ENCODE measurements at regions not wholly inside any gene's neighbourhood (a gene's known extent, or its start where the extent isn't known, plus 50 kb on each side); places are given as distances from the start of the nearest gene placed in this dataset.
"Not testable (repeated sequence)": the region's sequence is repeated elsewhere in the genome, so short reads cannot be mapped to it uniquely, and the experiment has no call there.

GRCh38 chr6:144768551-144769075, 483.5 kb downstream of the UTRN start:
- no peak for DNase-seq (ENCODE audit: low spot score)

- DNase-seq (ENCODE audit: low spot score): no peak
Measured at GRCh38 chr6:144769142-144769541, 484.0 kb downstream of the UTRN start.

- DNase-seq (ENCODE audit: low spot score): no peak
Measured at GRCh38 chr6:144776031-144776819, 491.1 kb downstream of the UTRN start.

- DNase-seq (ENCODE audit: low spot score): no peak
Measured at GRCh38 chr6:144777249-144777648, 492.1 kb downstream of the UTRN start.

- DNase-seq (ENCODE audit: low spot score): no peak
Measured at GRCh38 chr6:144778056-144778455, 492.9 kb downstream of the UTRN start.

GRCh38 chr6:144778773-144779492, 493.8 kb downstream of the UTRN start:
- no peak for DNase-seq (ENCODE audit: low spot score)

GRCh38 chr6:144781836-144782235, 496.7 kb downstream of the UTRN start:
- DNase-seq (ENCODE audit: low spot score): no peak

GRCh38 chr6:144782634-144783033, 497.5 kb downstream of the UTRN start:
- DNase-seq (ENCODE audit: low spot score): no peak

- no peak for DNase-seq (ENCODE audit: low spot score)
Measured at GRCh38 chr6:144785056-144785455, 499.9 kb downstream of the UTRN start.

- no peak for DNase-seq (ENCODE audit: low spot score)
Measured at GRCh38 chr6:144786825-144787224, 501.7 kb downstream of the UTRN start.

- DNase-seq (ENCODE audit: low spot score): no peak
Measured at GRCh38 chr6:144793744-144794143, 508.6 kb downstream of the UTRN start.

- DNase-seq (ENCODE audit: low spot score): not testable (repeated sequence)
Measured at GRCh38 chr6:144795022-144795421, 509.9 kb downstream of the UTRN start.

GRCh38 chr6:144796070-144796469, 510.9 kb downstream of the UTRN start:
- no peak for DNase-seq (ENCODE audit: low spot score)

- DNase-seq (ENCODE audit: low spot score): no peak
Measured at GRCh38 chr6:144797881-144798589, 512.9 kb downstream of the UTRN start.

GRCh38 chr6:144804246-144804790, 519.2 kb downstream of the UTRN start:
- DNase-seq (ENCODE audit: low spot score): no peak

GRCh38 chr6:144805049-144805448, 519.9 kb downstream of the UTRN start:
- no peak for DNase-seq (ENCODE audit: low spot score)

- DNase-seq (ENCODE audit: low spot score): no peak
Measured at GRCh38 chr6:144806222-144806621, 521.1 kb downstream of the UTRN start.

- no peak for DNase-seq (ENCODE audit: low spot score)
Measured at GRCh38 chr6:144809120-144809519, 524.0 kb downstream of the UTRN start.

GRCh38 chr6:144809969-144810368, 524.8 kb downstream of the UTRN start:
- no peak for DNase-seq (ENCODE audit: low spot score)

GRCh38 chr6:144811140-144811539, 526.0 kb downstream of the UTRN start:
- no peak for DNase-seq (ENCODE audit: low spot score)

- no peak for DNase-seq (ENCODE audit: low spot score)
Measured at GRCh38 chr6:144816936-144817335, 531.8 kb downstream of the UTRN start.

GRCh38 chr6:144820270-144820669, 535.1 kb downstream of the UTRN start:
- DNase-seq (ENCODE audit: low spot score): no peak
